ENCODE measurements at regions not wholly inside any gene's neighbourhood (a gene's known extent, or its start where the extent isn't known, plus 50 kb on each side); places are given as distances from the start of the nearest gene placed in this dataset.

DNA sequence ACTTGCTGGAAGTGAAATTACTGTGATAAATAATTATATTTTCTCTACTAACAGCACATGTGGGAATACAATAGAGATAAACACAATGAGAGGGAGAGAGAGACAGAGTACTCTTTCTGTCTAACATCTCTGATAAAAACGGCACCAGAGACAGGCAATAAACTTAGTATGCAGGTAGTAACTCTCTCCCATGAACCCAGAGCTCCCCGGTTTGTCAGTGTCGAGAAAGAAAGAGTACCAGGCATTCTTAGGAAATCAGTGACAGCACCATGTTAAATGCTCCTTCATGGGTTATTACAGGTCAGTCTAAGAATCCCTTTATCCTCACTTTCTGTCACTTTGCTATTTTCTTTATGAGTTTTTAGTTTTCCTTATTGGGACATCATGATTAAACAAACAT is 110.7 kb upstream of the EPHA3 start:
- TF ChIP-seq CHD2 (IDR thresholded peaks at IDR 0.05; ENCODE audit: low read length) (no peak), POLR2A (IDR thresholded peaks at IDR 0.05; ENCODE audit: control extremely low read depth in 1 of 2, low read depth in 2 of 2, low read length in 2 of 2) (no peak), SUZ12 (IDR thresholded peaks at IDR 0.05; ENCODE audit: low read length) (no peak), JUND (IDR thresholded peaks at IDR 0.05; ENCODE audit: low read length) (no peak), POLR2AphosphoS5 (IDR thresholded peaks at IDR 0.05; ENCODE audit: low read depth, low read length) (no peak), EZH2 (IDR thresholded peaks at IDR 0.05; ENCODE audit: low read depth, low read length, severe bottlenecking) (no peak), NANOG (IDR thresholded peaks at IDR 0.05; ENCODE audit: insufficient read depth, low read depth, low read length, poor library complexity, severe bottlenecking) (no peak), HDAC6 (IDR thresholded peaks at IDR 0.05; ENCODE audit: low read depth, low read length) (no peak), ZNF274 (IDR thresholded peaks at IDR 0.05; ENCODE audit: borderline replicate concordance, extremely low read depth, low read length) (no peak)
- TF ChIP-seq, protein P1, sequence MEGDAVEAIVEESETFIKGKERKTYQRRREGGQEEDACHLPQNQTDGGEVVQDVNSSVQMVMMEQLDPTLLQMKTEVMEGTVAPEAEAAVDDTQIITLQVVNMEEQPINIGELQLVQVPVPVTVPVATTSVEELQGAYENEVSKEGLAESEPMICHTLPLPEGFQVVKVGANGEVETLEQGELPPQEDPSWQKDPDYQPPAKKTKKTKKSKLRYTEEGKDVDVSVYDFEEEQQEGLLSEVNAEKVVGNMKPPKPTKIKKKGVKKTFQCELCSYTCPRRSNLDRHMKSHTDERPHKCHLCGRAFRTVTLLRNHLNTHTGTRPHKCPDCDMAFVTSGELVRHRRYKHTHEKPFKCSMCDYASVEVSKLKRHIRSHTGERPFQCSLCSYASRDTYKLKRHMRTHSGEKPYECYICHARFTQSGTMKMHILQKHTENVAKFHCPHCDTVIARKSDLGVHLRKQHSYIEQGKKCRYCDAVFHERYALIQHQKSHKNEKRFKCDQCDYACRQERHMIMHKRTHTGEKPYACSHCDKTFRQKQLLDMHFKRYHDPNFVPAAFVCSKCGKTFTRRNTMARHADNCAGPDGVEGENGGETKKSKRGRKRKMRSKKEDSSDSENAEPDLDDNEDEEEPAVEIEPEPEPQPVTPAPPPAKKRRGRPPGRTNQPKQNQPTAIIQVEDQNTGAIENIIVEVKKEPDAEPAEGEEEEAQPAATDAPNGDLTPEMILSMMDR (IDR thresholded peaks at IDR 0.05; ENCODE audit: control extremely low read depth in 1 of 3, insufficient read depth in 1 of 3, low read depth in 1 of 3, low read length in 3 of 3): no peak

All from H1 (cell line).